ENCODE measurements at regions not wholly inside any gene's neighbourhood (a gene's known extent, or its start where the extent isn't known, plus 50 kb on each side); places are given as distances from the start of the nearest gene placed in this dataset.

DNA sequence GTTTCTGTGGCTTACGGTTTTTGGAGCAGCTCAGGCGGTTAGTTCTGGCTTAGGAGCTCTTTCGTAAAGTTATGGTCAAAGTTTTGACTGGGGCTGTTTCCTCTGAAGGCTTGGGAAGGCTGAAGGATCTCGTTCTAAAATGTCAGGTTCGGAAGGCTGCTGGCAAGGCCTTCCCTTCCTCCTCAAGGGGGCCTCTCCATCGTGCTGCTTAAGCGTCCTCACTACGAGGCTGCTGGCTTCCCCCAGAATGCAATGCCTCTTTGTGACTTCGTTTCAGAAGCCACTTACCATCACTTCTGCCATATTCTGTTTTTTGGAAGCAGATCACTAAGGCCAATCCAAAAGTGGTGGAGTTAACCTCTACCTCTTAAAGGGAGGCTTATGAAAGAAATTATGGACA lies 1196.4 kb upstream of the TENM3 start:
- DNase-seq, result no peak
- no peaks in the 10 kb centered on the region for H3K4me1 ChIP-seq (ENCODE audit: control insufficient read depth, insufficient read depth, low read length)
- WGBS (ENCODE audit: insufficient coverage), result 83% methylated on average over 9 of the region's 9 CpGs
- no peak overlapping the region for H3K27ac ChIP-seq (ENCODE audit: low read length)
- no peak overlapping the region for H3K4me3 ChIP-seq (ENCODE audit: low read length)
- H3K36me3 ChIP-seq (ENCODE audit: control insufficient read depth, insufficient read depth, low read length), result no peaks in the 10 kb centered on the region
- H3K27me3 ChIP-seq (ENCODE audit: control insufficient read depth, insufficient read depth, low read length), result no peaks in the 10 kb centered on the region
- no peaks in the 10 kb centered on the region for H3K9me3 ChIP-seq (replicated peaks; ENCODE audit: control insufficient read depth, low read depth, low read length)

DNA sequence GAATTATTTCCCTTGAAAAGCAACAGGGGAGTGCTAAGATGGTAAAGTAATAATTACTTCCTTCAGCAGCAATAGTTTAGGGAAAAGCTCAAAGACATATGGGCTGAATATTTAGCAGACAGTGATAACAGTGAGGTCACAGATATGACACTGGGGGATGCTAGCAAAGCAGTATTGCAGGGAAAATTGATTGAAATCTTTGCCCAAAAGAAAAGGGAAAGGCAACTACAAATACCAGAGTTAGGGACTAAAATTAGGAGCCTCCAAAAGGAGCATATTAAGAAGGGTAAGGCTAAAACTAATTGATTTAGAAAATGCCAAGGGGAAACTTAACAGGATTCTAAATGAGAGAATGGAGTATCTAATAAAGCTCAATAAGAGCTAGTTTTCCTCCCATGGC lies 1191.3 kb upstream of the TENM3 start:
- no peaks in the 10 kb centered on the region for H3K27me3 ChIP-seq (ENCODE audit: control insufficient read depth, insufficient read depth, low read length)
- H3K4me1 ChIP-seq (ENCODE audit: control insufficient read depth, insufficient read depth, low read length), result no peaks in the 10 kb centered on the region
- no peak overlapping the region for H3K27ac ChIP-seq (ENCODE audit: low read length)
- DNase-seq, result no peak
- H3K9me3 ChIP-seq (replicated peaks; ENCODE audit: control insufficient read depth, low read depth, low read length), result no peaks in the 10 kb centered on the region
- H3K36me3 ChIP-seq (ENCODE audit: control insufficient read depth, insufficient read depth, low read length), result no peaks in the 10 kb centered on the region
- H3K4me3 ChIP-seq (ENCODE audit: low read length), result no peak overlapping the region

DNA sequence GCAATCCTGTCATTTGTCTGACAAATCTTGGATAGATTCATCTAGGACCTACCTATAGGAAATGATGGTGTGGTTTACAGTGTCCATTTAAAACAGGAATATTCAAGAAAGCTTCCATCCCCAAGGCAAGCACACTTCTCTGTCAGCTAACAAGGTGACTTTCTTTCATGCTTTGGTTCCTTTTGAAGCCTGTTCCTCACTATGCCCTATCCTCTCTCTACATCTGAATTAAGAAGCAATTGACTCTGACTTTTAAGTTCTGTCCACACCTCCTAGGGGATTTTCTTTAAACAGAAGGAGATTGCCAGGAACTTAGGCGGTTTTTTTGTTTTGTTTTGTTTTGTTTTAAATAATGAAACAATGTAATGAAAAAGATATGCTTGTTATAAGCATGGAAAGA lies 1181.4 kb upstream of the TENM3 start:
- no peak for DNase-seq
- no CpG with 5 or more reads among the region's 1 CpG for WGBS (ENCODE audit: insufficient coverage)
- Histone ChIP-seq H3K4me3 (ENCODE audit: low read length) (no peak overlapping the region), H3K27ac (ENCODE audit: low read length) (no peak overlapping the region), H3K9me3 (replicated peaks; ENCODE audit: control insufficient read depth, low read depth, low read length) (no peaks in the 10 kb centered on the region), H3K4me1 (ENCODE audit: control insufficient read depth, insufficient read depth, low read length) (no peaks in the 10 kb centered on the region), H3K27me3 (ENCODE audit: control insufficient read depth, insufficient read depth, low read length) (no peaks in the 10 kb centered on the region), H3K36me3 (ENCODE audit: control insufficient read depth, insufficient read depth, low read length) (no peaks in the 10 kb centered on the region)

DNA sequence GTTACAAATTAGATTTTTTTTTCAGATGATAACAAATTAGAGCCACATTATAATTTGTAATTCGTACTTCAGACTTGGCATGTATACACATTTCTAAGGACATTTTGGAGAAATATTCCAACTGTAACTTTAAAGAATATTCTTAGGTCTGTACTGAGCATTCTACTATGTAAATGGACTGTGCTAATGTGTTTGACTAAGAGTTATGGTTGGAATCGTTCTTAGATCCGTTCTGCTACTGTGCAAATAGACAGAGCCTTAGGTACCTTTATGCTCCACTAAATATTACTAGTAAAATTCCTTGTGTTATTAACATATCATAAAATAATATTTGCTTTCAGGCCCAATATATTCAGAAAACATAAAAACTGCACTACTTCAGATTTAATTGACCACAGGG lies 1180.0 kb upstream of the TENM3 start:
- no peak for DNase-seq
- Histone ChIP-seq H3K4me3 (ENCODE audit: low read length) (no peak overlapping the region), H3K4me1 (ENCODE audit: control insufficient read depth, insufficient read depth, low read length) (no peaks in the 10 kb centered on the region), H3K27ac (ENCODE audit: low read length) (no peak overlapping the region), H3K36me3 (ENCODE audit: control insufficient read depth, insufficient read depth, low read length) (no peaks in the 10 kb centered on the region), H3K27me3 (ENCODE audit: control insufficient read depth, insufficient read depth, low read length) (no peaks in the 10 kb centered on the region), H3K9me3 (replicated peaks; ENCODE audit: control insufficient read depth, low read depth, low read length) (no peaks in the 10 kb centered on the region)
- WGBS (ENCODE audit: insufficient coverage), result no CpG with 5 or more reads among the region's 3 CpGs

GRCh38 chr4:181077341-181077740 lies 1165.9 kb upstream of the TENM3 start:
- Histone ChIP-seq H3K9me3 (replicated peaks; ENCODE audit: control insufficient read depth, low read depth, low read length) (no peaks in the 10 kb centered on the region), H3K4me3 (ENCODE audit: low read length) (no peak overlapping the region), H3K27me3 (ENCODE audit: control insufficient read depth, insufficient read depth, low read length) (no peaks in the 10 kb centered on the region), H3K27ac (ENCODE audit: low read length) (peak overlapping the region; percentile 69), H3K4me1 (ENCODE audit: control insufficient read depth, insufficient read depth, low read length) (peaks cover 2% of the 10 kb centered on the region), H3K36me3 (ENCODE audit: control insufficient read depth, insufficient read depth, low read length) (no peaks in the 10 kb centered on the region)
- peak; percentile 78 for DNase-seq

- peaks cover 2% of the 10 kb centered on the region for H3K4me1 ChIP-seq (ENCODE audit: control insufficient read depth, insufficient read depth, low read length)
- H3K27ac ChIP-seq (ENCODE audit: low read length), result peak overlapping the region; percentile 69
- H3K4me3 ChIP-seq (ENCODE audit: low read length), result no peak overlapping the region
- no peaks in the 10 kb centered on the region for H3K9me3 ChIP-seq (replicated peaks; ENCODE audit: control insufficient read depth, low read depth, low read length)
- no peaks in the 10 kb centered on the region for H3K27me3 ChIP-seq (ENCODE audit: control insufficient read depth, insufficient read depth, low read length)
- no CpG with 5 or more reads among the region's 1 CpG for WGBS (ENCODE audit: insufficient coverage)
- H3K36me3 ChIP-seq (ENCODE audit: control insufficient read depth, insufficient read depth, low read length), result no peaks in the 10 kb centered on the region
- DNase-seq, result peak; percentile 82
Measured at GRCh38 chr4:181078196-181078595, 1165.0 kb upstream of the TENM3 start.

DNA sequence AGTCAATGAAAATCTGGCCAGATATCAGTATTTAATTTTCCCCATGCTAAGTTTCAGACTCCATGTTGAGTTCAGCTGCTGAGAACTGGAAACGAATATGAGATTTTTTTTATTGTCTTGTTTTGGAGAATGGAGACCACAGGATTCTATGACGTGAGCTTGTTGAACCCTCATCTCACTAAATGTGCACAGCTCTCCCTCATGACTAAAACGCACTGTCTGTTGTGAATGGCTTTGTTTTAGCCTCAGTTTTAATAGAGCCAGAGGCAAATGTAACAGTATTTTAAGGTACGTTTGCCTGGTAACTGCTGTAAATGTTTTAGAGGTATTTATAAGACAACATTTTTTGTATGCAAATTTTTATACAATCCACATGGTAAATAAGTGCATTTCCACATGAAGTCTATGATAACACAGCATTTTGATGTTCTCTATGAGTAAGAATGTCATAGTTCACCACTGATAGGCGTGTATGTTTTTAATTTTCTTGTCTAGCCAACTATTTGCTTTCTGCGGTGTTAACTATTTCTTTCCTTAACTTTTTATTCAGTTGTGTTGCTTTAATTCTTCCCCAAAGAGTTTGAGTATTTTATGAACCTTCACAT lies 1159.3 kb upstream of the TENM3 start:
- peak; percentile 17 for DNase-seq
- Histone ChIP-seq H3K27ac (ENCODE audit: low read length) (no peak overlapping the region), H3K4me1 (ENCODE audit: control insufficient read depth, insufficient read depth, low read length) (no peaks in the 10 kb centered on the region), H3K4me3 (ENCODE audit: low read length) (no peak overlapping the region), H3K9me3 (replicated peaks; ENCODE audit: control insufficient read depth, low read depth, low read length) (no peaks in the 10 kb centered on the region), H3K27me3 (ENCODE audit: control insufficient read depth, insufficient read depth, low read length) (no peaks in the 10 kb centered on the region), H3K36me3 (ENCODE audit: control insufficient read depth, insufficient read depth, low read length) (no peaks in the 10 kb centered on the region)
- WGBS (ENCODE audit: insufficient coverage), result no CpG with 5 or more reads among the region's 6 CpGs

DNA sequence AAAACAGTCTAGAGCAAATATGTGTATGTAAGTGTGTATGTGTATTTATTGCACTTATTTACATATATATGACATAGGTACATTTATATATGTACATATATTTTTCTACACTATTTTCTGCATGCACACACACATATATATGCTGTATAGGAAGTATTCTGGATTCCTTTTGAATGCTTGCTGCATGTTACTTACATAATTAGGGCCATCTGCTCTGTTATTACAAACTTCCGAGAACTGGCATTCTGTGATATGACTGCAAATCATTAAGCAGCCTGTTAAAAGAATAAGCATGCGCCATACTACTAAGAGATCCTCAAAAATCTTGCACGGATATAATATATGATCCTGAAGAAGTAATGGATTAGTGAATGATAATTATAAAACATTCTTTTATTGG lies 1157.6 kb upstream of the TENM3 start:
- Histone ChIP-seq H3K4me3 (ENCODE audit: low read length) (no peak overlapping the region), H3K27ac (ENCODE audit: low read length) (no peak overlapping the region), H3K36me3 (ENCODE audit: control insufficient read depth, insufficient read depth, low read length) (no peaks in the 10 kb centered on the region), H3K27me3 (ENCODE audit: control insufficient read depth, insufficient read depth, low read length) (no peaks in the 10 kb centered on the region), H3K4me1 (ENCODE audit: control insufficient read depth, insufficient read depth, low read length) (no peaks in the 10 kb centered on the region), H3K9me3 (replicated peaks; ENCODE audit: control insufficient read depth, low read depth, low read length) (no peaks in the 10 kb centered on the region)
- peak; percentile 40 for DNase-seq
- no CpG with 5 or more reads among the region's 3 CpGs for WGBS (ENCODE audit: insufficient coverage)

DNA sequence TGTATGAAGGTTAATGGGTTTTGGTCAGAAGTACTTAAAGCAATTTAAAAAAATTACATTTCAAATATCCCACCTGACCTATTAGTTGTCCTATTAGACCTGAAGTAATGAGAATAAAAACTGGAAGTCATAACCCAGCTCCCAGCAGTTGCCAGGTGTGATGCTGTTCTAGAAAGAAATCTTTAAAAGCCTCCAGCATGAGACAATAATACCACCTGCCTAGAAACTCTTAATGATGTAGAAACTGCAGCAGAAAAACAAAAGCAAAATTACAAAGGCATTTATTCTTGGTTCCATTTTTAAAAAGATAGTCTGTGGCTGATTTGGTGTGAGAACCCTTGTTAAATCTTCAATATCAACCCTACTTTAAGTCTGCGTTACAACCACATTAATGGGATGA lies 1137.7 kb upstream of the TENM3 start:
- H3K27ac ChIP-seq (ENCODE audit: low read length), result no peak overlapping the region
- no peak overlapping the region for H3K4me3 ChIP-seq (ENCODE audit: low read length)
- DNase-seq, result no peak
- no peaks in the 10 kb centered on the region for H3K4me1 ChIP-seq (ENCODE audit: control insufficient read depth, insufficient read depth, low read length)
- H3K36me3 ChIP-seq (ENCODE audit: control insufficient read depth, insufficient read depth, low read length), result no peaks in the 10 kb centered on the region
- no CpG with 5 or more reads among the region's 1 CpG for WGBS (ENCODE audit: insufficient coverage)
- no peaks in the 10 kb centered on the region for H3K27me3 ChIP-seq (ENCODE audit: control insufficient read depth, insufficient read depth, low read length)
- H3K9me3 ChIP-seq (replicated peaks; ENCODE audit: control insufficient read depth, low read depth, low read length), result no peaks in the 10 kb centered on the region

DNA sequence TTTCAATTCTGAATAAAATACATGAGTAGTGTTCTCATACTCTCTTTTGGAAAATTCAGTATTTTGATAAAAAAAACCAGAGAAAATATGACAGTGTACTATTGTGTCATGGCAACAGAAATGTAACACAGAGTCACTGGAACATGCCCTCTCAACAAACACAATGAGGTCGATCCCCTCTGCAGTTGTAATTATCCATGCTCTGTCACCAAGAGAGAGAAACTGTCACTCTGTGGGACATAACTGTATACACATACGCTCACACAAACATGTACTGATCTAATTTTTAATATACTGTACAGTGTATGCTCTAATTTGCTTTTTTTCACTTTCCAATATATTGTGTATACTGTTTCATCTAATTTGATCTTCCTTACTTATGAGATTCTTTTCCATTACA lies 1136.8 kb upstream of the TENM3 start:
- DNase-seq, result no peak
- no CpG with 5 or more reads among the region's 2 CpGs for WGBS (ENCODE audit: insufficient coverage)
- no peaks in the 10 kb centered on the region for H3K36me3 ChIP-seq (ENCODE audit: control insufficient read depth, insufficient read depth, low read length)
- H3K27me3 ChIP-seq (ENCODE audit: control insufficient read depth, insufficient read depth, low read length), result no peaks in the 10 kb centered on the region
- H3K4me3 ChIP-seq (ENCODE audit: low read length), result no peak overlapping the region
- H3K4me1 ChIP-seq (ENCODE audit: control insufficient read depth, insufficient read depth, low read length), result no peaks in the 10 kb centered on the region
- no peaks in the 10 kb centered on the region for H3K9me3 ChIP-seq (replicated peaks; ENCODE audit: control insufficient read depth, low read depth, low read length)
- no peak overlapping the region for H3K27ac ChIP-seq (ENCODE audit: low read length)

GRCh38 chr4:181108237-181108636 lies 1135.0 kb upstream of the TENM3 start:
- no peaks in the 10 kb centered on the region for H3K27me3 ChIP-seq (ENCODE audit: control insufficient read depth, insufficient read depth, low read length)
- WGBS (ENCODE audit: insufficient coverage), result 88% methylated on average over 1 of the region's 3 CpGs
- H3K4me3 ChIP-seq (ENCODE audit: low read length), result no peak overlapping the region
- no peaks in the 10 kb centered on the region for H3K9me3 ChIP-seq (replicated peaks; ENCODE audit: control insufficient read depth, low read depth, low read length)
- no peaks in the 10 kb centered on the region for H3K36me3 ChIP-seq (ENCODE audit: control insufficient read depth, insufficient read depth, low read length)
- H3K4me1 ChIP-seq (ENCODE audit: control insufficient read depth, insufficient read depth, low read length), result no peaks in the 10 kb centered on the region
- no peak for DNase-seq
- H3K27ac ChIP-seq (ENCODE audit: low read length), result no peak overlapping the region

Data from muscle of leg (tissue), 3 donors.